Transverse colon (tissue), 4 donors: ENCODE measurements at regions not wholly inside any gene's neighbourhood (a gene's known extent, or its start where the extent isn't known, plus 50 kb on each side); places are given as distances from the start of the nearest gene placed in this dataset.

Experiments used
- DNase-seq: peaks from one replicate; pipeline ENCODE4 v3.0.0-alpha.2; 2019
- H3K27ac ChIP-seq, 4 donors: fragments of 200-600 bp; sonication (generic); 2 replicates each; pipeline ENCODE4 v1.5.1; 2016 to 2018; ENCODE audit warnings: inconsistent platforms in 4 of 4
- H3K27me3 ChIP-seq: fragments of 200-600 bp; sonication (generic); 2 replicates; pipeline ENCODE4 v1.5.1; 2017; ENCODE audit warnings: inconsistent platforms
- H3K36me3 ChIP-seq, 4 donors: fragments of 200-600 bp; sonication (generic); 2 replicates each; pipeline ENCODE4 v1.5.1; 2017 to 2019; ENCODE audit warnings: inconsistent platforms in 4 of 4
- H3K4me1 ChIP-seq, 4 donors: fragments of 200-600 bp; sonication (generic); 2 replicates each; pipeline ENCODE4 v1.5.1; 2017 to 2020; ENCODE audit warnings: inconsistent platforms in 4 of 4
- H3K4me3 ChIP-seq, 4 donors: fragments of 200-600 bp; sonication (generic); 1 replicate in 1 of 4; 2 replicates in 3 of 4; pipeline versions ENCODE4 v1.5.1 to v1.6.1; 2017 to 2019; ENCODE audit warnings: inconsistent platforms in 4 of 4
- H3K9me3 ChIP-seq, 2 donors: fragments of 200-600 bp; sonication (generic); 2 replicates each; pipeline ENCODE4 v1.5.1; 2017 to 2019; ENCODE audit warnings: inconsistent platforms in 2 of 2
- EP300 ChIP-seq: sonication (generic); formaldehyde crosslinking; IDR thresholded peaks from one replicate; pipeline ENCODE4 v1.6.1; 2017; ENCODE audit warnings: antibody characterized with exemption, low read depth
- POLR2A ChIP-seq: fragments of 450-650 bp; IDR thresholded peaks from one replicate; pipeline ENCODE4 v1.6.1; 2016; ENCODE audit warnings: antibody characterized with exemption, mild to moderate bottlenecking, moderate library complexity
- POLR2AphosphoS5 ChIP-seq, 3 donors: sonication (generic); formaldehyde crosslinking; IDR thresholded peaks; one replicate each; pipeline ENCODE4 v1.6.1; 2016; ENCODE audit warnings: antibody characterized with exemption in 3 of 3
- WGBS, 2 donors: methylation state at CpG; one replicate each; pipeline ENCODE4 v1.1.5; 2018; ENCODE audit warnings: low coverage in 1 of 2; 5-methylcytosine and 5-hydroxymethylcytosine counted together
- in situ Hi-C, 4 donors: fragments of 200-750 bp; cut with MboI; loops; one replicate each; pipeline versions ENCODE4 v1.15.0 to v1.15.1; 2017; ENCODE audit warnings: low sequenced_read_pairs in 3 of 4, low pct_ligation_motif_present in 1 of 4, low pct_unique_long_range_greater_than_20kb in 1 of 4
- intact Hi-C: fragments of 100-400 bp; cut with DNase I; formaldehyde crosslinking; loops from one replicate; pipeline ENCODE4 v1.15.1; 2023; ENCODE audit warnings: low total_unique reads
- TF ChIP-seq, protein P1 (sequence below), 5 experiments: fragments of 200-600 bp in 3 of 5; fragments of 450-650 bp in 2 of 5; sonication (generic) in 3 of 5; IDR thresholded peaks; 1 replicate in 2 of 5; 2 replicates in 3 of 5; pipeline ENCODE4 v1.5.1; 2016 to 2017; ENCODE audit warnings: antibody characterized with exemption in 5 of 5, inconsistent platforms in 3 of 5, mild to moderate bottlenecking in 2 of 5, moderate library complexity in 1 of 5

DNA sequence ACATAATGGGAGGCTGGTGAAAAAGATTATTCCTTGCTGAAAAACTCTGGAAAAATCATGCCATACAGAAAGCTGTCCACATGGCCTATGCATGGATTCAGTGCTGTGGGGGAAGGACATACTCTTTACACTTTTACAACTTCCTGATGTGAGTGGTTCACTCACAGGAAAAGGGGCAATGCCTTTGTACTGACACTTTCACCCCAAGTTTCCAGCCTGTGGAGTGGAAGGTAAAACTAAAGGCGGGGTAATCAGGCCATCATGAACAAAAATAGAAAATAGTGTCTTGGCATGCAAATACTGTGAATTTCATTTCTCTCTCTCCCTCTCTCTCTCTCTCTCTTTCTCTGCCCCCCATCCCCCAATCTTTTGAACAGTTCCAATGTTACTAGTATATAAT is 281.8 kb downstream of the ETS1 start:
- Histone ChIP-seq H3K27me3 (no peaks in the 10 kb centered on the region), H3K27ac (peak overlapping the region in 2 of 4 donors; percentile 30 to 39), H3K36me3 (no peaks in the 10 kb centered on the region), H3K9me3 (no peaks in the 10 kb centered on the region), H3K4me3 (no peak overlapping the region), H3K4me1 (peaks cover 0 to 5% (median 0%) of the 10 kb centered on the region in 4 donors)
- DNase-seq, result no peak
- WGBS, 2 donors, result 71 to 88% methylated on average over 1 of the region's 1 CpG
- intact Hi-C loops, result no loop called here
- in situ Hi-C loops, result loop anchor here in 1 of 4 donors (25.0 kb wide), 1 partner anchor 157 kb away; no protein-coding TSS in a partner anchor
- no peak for TF ChIP-seq POLR2A
- TF ChIP-seq EP300, result no peak
- TF ChIP-seq, protein P1, sequence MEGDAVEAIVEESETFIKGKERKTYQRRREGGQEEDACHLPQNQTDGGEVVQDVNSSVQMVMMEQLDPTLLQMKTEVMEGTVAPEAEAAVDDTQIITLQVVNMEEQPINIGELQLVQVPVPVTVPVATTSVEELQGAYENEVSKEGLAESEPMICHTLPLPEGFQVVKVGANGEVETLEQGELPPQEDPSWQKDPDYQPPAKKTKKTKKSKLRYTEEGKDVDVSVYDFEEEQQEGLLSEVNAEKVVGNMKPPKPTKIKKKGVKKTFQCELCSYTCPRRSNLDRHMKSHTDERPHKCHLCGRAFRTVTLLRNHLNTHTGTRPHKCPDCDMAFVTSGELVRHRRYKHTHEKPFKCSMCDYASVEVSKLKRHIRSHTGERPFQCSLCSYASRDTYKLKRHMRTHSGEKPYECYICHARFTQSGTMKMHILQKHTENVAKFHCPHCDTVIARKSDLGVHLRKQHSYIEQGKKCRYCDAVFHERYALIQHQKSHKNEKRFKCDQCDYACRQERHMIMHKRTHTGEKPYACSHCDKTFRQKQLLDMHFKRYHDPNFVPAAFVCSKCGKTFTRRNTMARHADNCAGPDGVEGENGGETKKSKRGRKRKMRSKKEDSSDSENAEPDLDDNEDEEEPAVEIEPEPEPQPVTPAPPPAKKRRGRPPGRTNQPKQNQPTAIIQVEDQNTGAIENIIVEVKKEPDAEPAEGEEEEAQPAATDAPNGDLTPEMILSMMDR (IDR thresholded peaks at IDR 0.05), result no peak
- no peak for TF ChIP-seq POLR2AphosphoS5 (IDR thresholded peaks at IDR 0.05)

GRCh38 chr11:128304666-128305485 is 282.5 kb downstream of the ETS1 start:
- H3K36me3 ChIP-seq, result no peaks in the 10 kb centered on the region
- H3K27me3 ChIP-seq, result no peaks in the 10 kb centered on the region
- no peak overlapping the region for H3K4me3 ChIP-seq
- in situ Hi-C loops, result loop anchor here in 1 of 4 donors (25.0 kb wide), 1 partner anchor 157 kb away; no protein-coding TSS in a partner anchor
- no peak for DNase-seq
- TF ChIP-seq, protein P1 (IDR thresholded peaks at IDR 0.05), result no peak
- TF ChIP-seq POLR2A (no peak), POLR2AphosphoS5 (IDR thresholded peaks at IDR 0.05) (no peak), EP300 (no peak)
- peaks cover 0 to 5% (median 0%) of the 10 kb centered on the region in 4 donors for H3K4me1 ChIP-seq
- no peaks in the 10 kb centered on the region for H3K9me3 ChIP-seq
- whole genome bisulfite sequencing, 2 donors, result 82 to 93% methylated on average over 8 of the region's 8 CpGs
- H3K27ac ChIP-seq, result peak overlapping the region in 3 of 4 donors; percentile 19 to 39 (median 30)
- intact Hi-C loops, result no loop called here

- in situ Hi-C loops (loop anchor here in 1 of 4 donors (25.0 kb wide), 1 partner anchor 158 kb away; no protein-coding TSS in a partner anchor), intact Hi-C loops (no loop called here)
- Histone ChIP-seq H3K27ac (peak overlapping the region in 3 of 4 donors; percentile 4 to 19 (median 16)), H3K27me3 (no peaks in the 10 kb centered on the region), H3K4me1 (peaks cover 0 to 11% (median under 1%) of the 10 kb centered on the region in 4 donors), H3K9me3 (no peaks in the 10 kb centered on the region), H3K36me3 (no peaks in the 10 kb centered on the region), H3K4me3 (no peak overlapping the region)
- WGBS, 2 donors, result 67 to 92% methylated on average over 1 to 2 of the region's 2 CpGs
- no peak for DNase-seq
- no peak for TF ChIP-seq POLR2AphosphoS5 (IDR thresholded peaks at IDR 0.05)
- no peak for TF ChIP-seq POLR2A
- TF ChIP-seq EP300, result no peak
- TF ChIP-seq, protein P1 (IDR thresholded peaks at IDR 0.05), result no peak
These were observed 283.2 kb downstream of the ETS1 start for GRCh38 chr11:128304116-128304515.

DNA sequence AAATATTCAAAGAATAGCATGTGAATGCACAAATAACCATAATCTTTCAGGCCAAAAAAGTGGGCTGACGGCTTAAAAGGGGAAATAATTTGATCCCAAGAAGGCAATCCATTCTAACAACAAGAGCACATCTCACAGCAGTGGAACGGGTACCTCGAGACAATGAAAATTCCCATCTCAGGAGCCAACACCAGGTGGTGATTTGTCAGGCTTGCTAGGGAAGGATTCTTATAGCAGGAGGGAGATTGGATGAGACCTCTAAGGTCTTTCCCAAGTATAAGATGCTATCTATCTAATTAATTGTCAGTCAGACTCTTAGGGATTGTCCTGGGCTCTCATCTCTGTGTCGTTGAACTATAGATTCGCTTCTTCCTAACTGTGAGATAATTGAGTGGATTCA is 284.0 kb downstream of the ETS1 start:
- H3K27ac ChIP-seq, result peak overlapping the region in 3 of 4 donors; percentile 16 to 53 (median 19)

More for the DNA sequence above, 284.0 kb downstream of the ETS1 start:
- TF ChIP-seq POLR2AphosphoS5 (IDR thresholded peaks at IDR 0.05) (no peak), POLR2A (no peak), EP300 (no peak)
- TF ChIP-seq, protein P1 (IDR thresholded peaks at IDR 0.05), result no peak
- H3K4me1 ChIP-seq, result peaks cover 0 to 18% (median 2%) of the 10 kb centered on the region in 4 donors
- no peak overlapping the region for H3K4me3 ChIP-seq
- H3K9me3 ChIP-seq, result no peaks in the 10 kb centered on the region
- in situ Hi-C loops, result loop anchor here in 1 of 4 donors (25.0 kb wide), 1 partner anchor 159 kb away; no protein-coding TSS in a partner anchor
- intact Hi-C loops, result no loop called here
- WGBS, 2 donors, result 97 to 100% methylated on average over 3 to 5 of the region's 5 CpGs
- DNase-seq, result no peak
- no peaks in the 10 kb centered on the region for H3K27me3 ChIP-seq
- no peaks in the 10 kb centered on the region for H3K36me3 ChIP-seq
